KMS-11 (cell line): ENCODE measurements at regions not wholly inside any gene's neighbourhood (a gene's known extent, or its start where the extent isn't known, plus 50 kb on each side); places are given as distances from the start of the nearest gene placed in this dataset.

Source experiments
- H2AFZ ChIP-seq: fragments of 200-600 bp; sonication (generic); 2 replicates; pipeline ENCODE4 v1.6.1; 2016; ENCODE audit warnings: antibody characterized with exemption, mixed run types, low read depth
- H3K27ac ChIP-seq: fragments of 200-600 bp; sonication (generic); 2 replicates; pipeline ENCODE4 v1.6.1; 2016; ENCODE audit warnings: mild to moderate bottlenecking, mixed run types
- H3K27me3 ChIP-seq: fragments of 200-600 bp; sonication (generic); 2 replicates; pipeline ENCODE4 v1.6.1; 2017; ENCODE audit warnings: mild to moderate bottlenecking, low read depth, mixed run types, moderate library complexity; ENCODE audit not compliant: insufficient read depth
- H3K36me3 ChIP-seq: fragments of 200-600 bp; sonication (generic); 2 replicates; pipeline ENCODE4 v1.6.1; 2017; ENCODE audit warnings: mild to moderate bottlenecking, mixed run types; ENCODE audit not compliant: insufficient read depth
- H3K4me1 ChIP-seq: fragments of 200-600 bp; sonication (generic); 2 replicates; pipeline ENCODE4 v1.6.1; 2016; ENCODE audit warnings: mild to moderate bottlenecking, low read depth, mixed run types; ENCODE audit not compliant: poor library complexity, severe bottlenecking
- H3K4me2 ChIP-seq: fragments of 200-600 bp; sonication (generic); 2 replicates; pipeline ENCODE4 v1.7.0; 2016; ENCODE audit warnings: mild to moderate bottlenecking, mixed run types
- H3K4me3 ChIP-seq: fragments of 200-600 bp; sonication (generic); IDR thresholded peaks from 2 replicates; pipeline ENCODE4 v1.6.1; 2017; ENCODE audit warnings: low read depth, low read length, mixed read lengths; ENCODE audit not compliant: insufficient read depth
- H3K79me2 ChIP-seq: fragments of 200-600 bp; sonication (generic); 2 replicates; pipeline ENCODE4 v1.6.1; 2016; ENCODE audit warnings: low read depth, mixed run types; ENCODE audit not compliant: insufficient read depth
- H3K9ac ChIP-seq: fragments of 200-600 bp; sonication (generic); 2 replicates; pipeline ENCODE4 v1.6.1; 2016; ENCODE audit warnings: mild to moderate bottlenecking, mixed run types
- H4K20me1 ChIP-seq: fragments of 200-600 bp; sonication (generic); 2 replicates; pipeline ENCODE4 v1.6.1; 2016; ENCODE audit warnings: mild to moderate bottlenecking, mixed run types; ENCODE audit not compliant: insufficient read depth
- TF ChIP-seq, protein P1 (sequence below): fragments of 200-600 bp; sonication (generic); conservative IDR thresholded peaks from 2 replicates; pipeline ENCODE4 v1.6.1; 2017; ENCODE audit warnings: low read depth, mild to moderate bottlenecking, antibody characterized with exemption, low read length, moderate library complexity, mixed read lengths

DNA sequence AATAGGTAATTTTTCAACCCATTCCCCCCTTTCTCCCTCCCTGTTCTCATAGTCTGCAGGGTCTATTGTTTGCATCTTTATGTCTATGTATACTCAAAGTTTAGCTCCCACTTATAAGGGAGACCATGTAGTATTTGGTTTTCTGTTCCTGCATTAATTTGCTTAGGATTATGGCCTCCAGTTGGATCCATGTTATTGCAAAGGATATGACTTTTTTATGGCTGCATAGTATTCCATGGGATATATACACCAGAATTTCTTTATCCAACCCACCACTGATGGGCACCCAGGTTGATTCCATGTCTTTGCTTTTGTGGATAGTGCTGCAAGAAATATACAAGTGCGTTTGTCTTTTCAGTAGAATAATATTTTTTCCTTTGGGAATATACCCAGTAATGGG lies 761.6 kb upstream of the GRAMD2B start:
- H3K27ac ChIP-seq: no peak overlapping the region
- H3K4me3 ChIP-seq: no peak overlapping the region
- H3K9ac ChIP-seq: no peak overlapping the region
- no peak overlapping the region for H2AFZ ChIP-seq
- no peaks in the 10 kb centered on the region for H3K79me2 ChIP-seq
- TF ChIP-seq, protein P1, sequence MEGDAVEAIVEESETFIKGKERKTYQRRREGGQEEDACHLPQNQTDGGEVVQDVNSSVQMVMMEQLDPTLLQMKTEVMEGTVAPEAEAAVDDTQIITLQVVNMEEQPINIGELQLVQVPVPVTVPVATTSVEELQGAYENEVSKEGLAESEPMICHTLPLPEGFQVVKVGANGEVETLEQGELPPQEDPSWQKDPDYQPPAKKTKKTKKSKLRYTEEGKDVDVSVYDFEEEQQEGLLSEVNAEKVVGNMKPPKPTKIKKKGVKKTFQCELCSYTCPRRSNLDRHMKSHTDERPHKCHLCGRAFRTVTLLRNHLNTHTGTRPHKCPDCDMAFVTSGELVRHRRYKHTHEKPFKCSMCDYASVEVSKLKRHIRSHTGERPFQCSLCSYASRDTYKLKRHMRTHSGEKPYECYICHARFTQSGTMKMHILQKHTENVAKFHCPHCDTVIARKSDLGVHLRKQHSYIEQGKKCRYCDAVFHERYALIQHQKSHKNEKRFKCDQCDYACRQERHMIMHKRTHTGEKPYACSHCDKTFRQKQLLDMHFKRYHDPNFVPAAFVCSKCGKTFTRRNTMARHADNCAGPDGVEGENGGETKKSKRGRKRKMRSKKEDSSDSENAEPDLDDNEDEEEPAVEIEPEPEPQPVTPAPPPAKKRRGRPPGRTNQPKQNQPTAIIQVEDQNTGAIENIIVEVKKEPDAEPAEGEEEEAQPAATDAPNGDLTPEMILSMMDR: no peak
- no peaks in the 10 kb centered on the region for H3K27me3 ChIP-seq
- H4K20me1 ChIP-seq: no peaks in the 10 kb centered on the region
- no peak overlapping the region for H3K4me2 ChIP-seq
- no peaks in the 10 kb centered on the region for H3K4me1 ChIP-seq
- no peaks in the 10 kb centered on the region for H3K36me3 ChIP-seq

GRCh38 chr5:125668884-125669283 lies 754.3 kb upstream of the GRAMD2B start:
- no peaks in the 10 kb centered on the region for H3K27me3 ChIP-seq
- no peak overlapping the region for H2AFZ ChIP-seq
- H3K36me3 ChIP-seq: no peaks in the 10 kb centered on the region
- no peak overlapping the region for H3K4me2 ChIP-seq
- H4K20me1 ChIP-seq: no peaks in the 10 kb centered on the region
- no peaks in the 10 kb centered on the region for H3K79me2 ChIP-seq
- H3K4me1 ChIP-seq: no peaks in the 10 kb centered on the region
- no peak overlapping the region for H3K9ac ChIP-seq
- no peak overlapping the region for H3K27ac ChIP-seq
- TF ChIP-seq, protein P1: no peak
- H3K4me3 ChIP-seq: no peak overlapping the region

DNA sequence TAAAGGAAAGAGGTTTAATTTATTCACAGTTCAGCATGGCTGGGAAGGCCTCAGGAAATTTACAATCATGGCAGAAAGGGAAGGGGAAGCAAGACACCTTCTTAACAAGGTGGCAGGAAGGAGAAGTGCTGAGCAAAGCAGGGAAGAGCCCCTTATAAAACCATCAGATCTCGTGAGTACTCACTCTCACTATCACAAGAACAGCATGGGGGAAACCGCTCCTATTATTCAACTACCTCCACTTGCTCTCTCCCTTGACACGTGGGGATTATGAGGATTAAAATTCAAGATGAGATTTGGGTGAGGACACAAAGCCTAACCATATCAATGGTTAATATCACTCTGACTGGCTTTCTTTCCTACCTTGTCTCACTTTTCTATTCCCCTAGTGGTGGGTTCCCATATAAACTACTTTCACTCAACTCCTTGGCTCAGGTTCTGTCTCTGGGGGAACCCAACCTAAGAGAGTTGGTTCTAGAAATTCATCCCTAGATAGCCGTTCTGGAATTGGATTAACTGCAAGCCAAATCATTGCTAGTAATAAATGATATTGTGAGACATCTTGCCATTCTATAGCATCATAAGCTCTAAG lies 749.8 kb upstream of the GRAMD2B start:
- no peaks in the 10 kb centered on the region for H3K4me1 ChIP-seq
- no peak overlapping the region for H2AFZ ChIP-seq
- H3K9ac ChIP-seq: no peak overlapping the region
- H4K20me1 ChIP-seq: no peaks in the 10 kb centered on the region
- TF ChIP-seq, protein P1: no peak
- H3K79me2 ChIP-seq: no peaks in the 10 kb centered on the region
- no peak overlapping the region for H3K4me2 ChIP-seq
- no peaks in the 10 kb centered on the region for H3K36me3 ChIP-seq
- H3K27ac ChIP-seq: no peak overlapping the region
- no peak overlapping the region for H3K4me3 ChIP-seq
- no peaks in the 10 kb centered on the region for H3K27me3 ChIP-seq

GRCh38 chr5:125679522-125679921 lies 743.7 kb upstream of the GRAMD2B start:
- TF ChIP-seq, protein P1: no peak
- H2AFZ ChIP-seq: no peak overlapping the region

More at GRCh38 chr5:125679522-125679921, 743.7 kb upstream of the GRAMD2B start:
- Histone ChIP-seq H4K20me1 (no peaks in the 10 kb centered on the region), H3K79me2 (no peaks in the 10 kb centered on the region), H3K36me3 (no peaks in the 10 kb centered on the region), H3K4me1 (no peaks in the 10 kb centered on the region), H3K9ac (no peak overlapping the region), H3K27me3 (no peaks in the 10 kb centered on the region), H3K4me2 (no peak overlapping the region), H3K4me3 (no peak overlapping the region), H3K27ac (no peak overlapping the region)
